B cell (primary cell): ENCODE measurements at regions not wholly inside any gene's neighbourhood (a gene's known extent, or its start where the extent isn't known, plus 50 kb on each side); places are given as distances from the start of the nearest gene placed in this dataset.

Source experiments
- ATAC-seq: fragments of 200-7000 bp; cut with Tn5 transposase; one replicate; pipeline ENCODE4 v1.10.0; 2021; ENCODE audit warnings: low read depth, mild to moderate bottlenecking, moderate number of reproducible peaks, moderate library complexity
- CTCF ChIA-PET: fragments of 350-600 bp; sonication (Branson Sonifier 250); formaldehyde crosslinking; loops from one replicate; lab custom pipeline; 2021; ENCODE audit warnings: antibody characterized with exemption, inconsistent platforms; lab: Charles Lee
- POLR2A ChIA-PET: fragments of 350-600 bp; sonication (Branson Sonifier 250); formaldehyde crosslinking; loops from one replicate; lab custom pipeline; 2021; ENCODE audit warnings: antibody characterized with exemption; lab: Charles Lee
- DNase-seq: peaks from one replicate; pipeline ENCODE4 v3.0.0; 2013
- H2AFZ ChIP-seq: 2 replicates; pipeline ENCODE4 v1.6.1; 2012; ENCODE audit warnings: mild to moderate bottlenecking, low read depth, low read length; ENCODE audit not compliant: insufficient read depth, poor library complexity, severe bottlenecking
- H3K27ac ChIP-seq, 2 donors: 1 replicate in 1 of 2; 2 replicates in 1 of 2; pipeline ENCODE4 v1.5.1; 2012 to 2013; ENCODE audit warnings: low read length in 2 of 2, mild to moderate bottlenecking in 2 of 2, moderate library complexity in 1 of 2
- H3K27me3 ChIP-seq, 4 experiments: fragments of 200-600 bp in 1 of 4; sonication (generic) in 1 of 4; replicated peaks in 1 of 4; 1 replicate in 2 of 4; 2 replicates in 2 of 4; pipeline versions ENCODE4 v1.6.1 to v1.7.0; 2013 to 2016; ENCODE audit warnings: low read length in 3 of 4, mild to moderate bottlenecking in 2 of 4, mixed read lengths in 1 of 4, moderate library complexity in 1 of 4; ENCODE audit not compliant: insufficient read depth in 4 of 4, control insufficient read depth in 3 of 4; ENCODE audit errors: control extremely low read depth in 1 of 4
- H3K36me3 ChIP-seq, 2 experiments: replicated peaks in 1 of 2; 1 replicate in 1 of 2; 2 replicates in 1 of 2; pipeline versions ENCODE4 v1.6.1 to v1.7.1; 2013; ENCODE audit warnings: low read length in 1 of 2; ENCODE audit not compliant: insufficient read depth in 2 of 2, control insufficient read depth in 1 of 2; ENCODE audit errors: control extremely low read depth in 1 of 2, extremely low read depth in 1 of 2
- H3K4me1 ChIP-seq, 2 donors: fragments of 200-600 bp in 1 of 2; sonication (generic) in 1 of 2; 1 replicate in 1 of 2; 2 replicates in 1 of 2; pipeline versions ENCODE4 v1.5.1 to v1.6.1; 2013 to 2017; ENCODE audit warnings: low read length in 2 of 2; ENCODE audit not compliant: control insufficient read depth in 2 of 2, insufficient read depth in 2 of 2
- H3K4me2 ChIP-seq: replicated peaks from 2 replicates; pipeline ENCODE3; 2012; ENCODE audit warnings: mild to moderate bottlenecking, low read depth, low read length; ENCODE audit not compliant: poor library complexity, severe bottlenecking
- H3K4me3 ChIP-seq, 5 experiments: fragments of 200-600 bp in 1 of 5; sonication (generic) in 1 of 5; 1 replicate in 3 of 5; 2 replicates in 2 of 5; pipeline versions ENCODE4 v1.5.1 to v1.7.0; 2011 to 2016; ENCODE audit warnings: low read length in 4 of 5, mild to moderate bottlenecking in 4 of 5, low read depth in 2 of 5, control low read depth in 1 of 5, moderate library complexity in 1 of 5; ENCODE audit not compliant: insufficient read depth in 1 of 5; ENCODE audit errors: control extremely low read depth in 1 of 5, extremely low read depth in 1 of 5
- H3K79me2 ChIP-seq: fragments of 200-600 bp; sonication (generic); one replicate; pipeline ENCODE4 v1.6.0; 2016; ENCODE audit warnings: low read length; ENCODE audit not compliant: control insufficient read depth, insufficient read depth
- H3K9ac ChIP-seq: fragments of 200-600 bp; sonication (generic); 2 replicates; pipeline ENCODE4 v1.6.1; 2017; ENCODE audit warnings: mild to moderate bottlenecking, low read length, moderate library complexity
- H3K9me3 ChIP-seq, 3 donors: one replicate each; pipeline versions ENCODE4 v1.6.1 to v1.7.1; 2013; ENCODE audit warnings: low read length in 2 of 3; ENCODE audit not compliant: control insufficient read depth in 2 of 3, insufficient read depth in 1 of 3; ENCODE audit errors: control extremely low read depth in 1 of 3
- H4K20me1 ChIP-seq: 2 replicates; pipeline ENCODE4 v1.6.0; 2012; ENCODE audit warnings: mild to moderate bottlenecking, low read length; ENCODE audit not compliant: insufficient read depth, control insufficient read depth, poor library complexity, severe bottlenecking
- H3K27ac Mint-ChIP-seq: one replicate; pipeline ENCODE4 v1.8.0; 2021; ENCODE audit warnings: mixed read lengths
- H3K27me3 Mint-ChIP-seq: one replicate; pipeline ENCODE4 v1.8.0; 2021; ENCODE audit warnings: mixed read lengths
- H3K4me1 Mint-ChIP-seq: one replicate; pipeline ENCODE4 v1.8.0; 2021; ENCODE audit warnings: mixed read lengths
- H3K4me3 Mint-ChIP-seq: one replicate; pipeline ENCODE4 v1.8.0; 2021; ENCODE audit warnings: mixed read lengths
- H3K9me3 Mint-ChIP-seq: one replicate; pipeline ENCODE4 v1.8.0; 2022; ENCODE audit warnings: mixed read lengths; ENCODE audit not compliant: insufficient read depth
- EZH2 ChIP-seq: IDR thresholded peaks from 2 replicates; pipeline ENCODE4 v1.6.1; 2012; ENCODE audit warnings: borderline replicate concordance, low read depth, mild to moderate bottlenecking, moderate library complexity, low read length; ENCODE audit not compliant: insufficient read depth, poor library complexity, severe bottlenecking
- WGBS: methylation state at CpG from one replicate; pipeline ENCODE4 v1.1.5; 2013; ENCODE audit warnings: missing lambda C conversion rate; ENCODE audit not compliant: insufficient coverage; 5-methylcytosine and 5-hydroxymethylcytosine counted together
- intact Hi-C: fragments of 100-400 bp; cut with micrococcal nuclease; formaldehyde crosslinking; loops from one replicate; pipeline ENCODE4 v1.10.0; 2022
- TF ChIP-seq, protein P1 (sequence below): fragments of 200-600 bp; IDR thresholded peaks from one replicate; pipeline ENCODE4 v1.8.0; 2022; ENCODE audit warnings: antibody characterized with exemption, mild to moderate bottlenecking

DNA sequence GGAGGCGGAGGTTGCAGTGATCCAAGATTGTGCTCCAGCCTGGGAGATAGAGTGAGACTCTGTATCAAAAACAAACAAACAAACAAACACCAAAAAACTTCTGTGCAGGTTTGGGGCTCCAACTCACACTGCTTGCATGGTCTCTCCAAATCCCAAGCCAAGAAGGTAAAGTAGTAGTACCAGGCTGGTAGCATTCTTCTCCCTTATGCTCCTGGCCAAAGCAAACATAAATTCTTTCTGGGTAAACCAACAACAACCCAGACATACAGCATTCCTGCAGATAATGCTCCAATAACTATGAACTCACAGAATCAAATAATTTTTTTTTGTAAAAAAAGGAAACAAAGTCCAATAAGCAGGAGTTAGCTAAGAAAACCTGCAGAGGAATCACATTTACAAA, 57.8 kb upstream of the KLHL31 start:
- ChIA-PET POLR2A (no interaction called here), CTCF (interaction anchor here (0.7 to 12.6 kb wide), 8 partner anchors 11 to 1456 kb away, joined by 3 to 270 read pairs (median 4); no protein-coding TSS in a partner anchor)
- no peaks in the 10 kb centered on the region for H3K9me3 Mint-ChIP-seq
- no peak overlapping the region for H3K4me3 ChIP-seq
- H3K9me3 ChIP-seq: no peaks in the 10 kb centered on the region
- WGBS: 100% methylated on average over 1 of the region's 1 CpG
- peaks cover 0 to 4% (median 0%) of the 10 kb centered on the region in 4 experiments for H3K27me3 ChIP-seq
- no peak overlapping the region for H3K27ac Mint-ChIP-seq
- no peak overlapping the region for H2AFZ ChIP-seq
- no peak overlapping the region for H3K27ac ChIP-seq
- peaks cover 13% of the 10 kb centered on the region for H3K27me3 Mint-ChIP-seq
- H3K4me1 Mint-ChIP-seq: peaks cover 6% of the 10 kb centered on the region
- H3K9ac ChIP-seq: no peak overlapping the region
- intact Hi-C loops: no loop called here
- DNase-seq: no peak
- TF ChIP-seq, protein P1, sequence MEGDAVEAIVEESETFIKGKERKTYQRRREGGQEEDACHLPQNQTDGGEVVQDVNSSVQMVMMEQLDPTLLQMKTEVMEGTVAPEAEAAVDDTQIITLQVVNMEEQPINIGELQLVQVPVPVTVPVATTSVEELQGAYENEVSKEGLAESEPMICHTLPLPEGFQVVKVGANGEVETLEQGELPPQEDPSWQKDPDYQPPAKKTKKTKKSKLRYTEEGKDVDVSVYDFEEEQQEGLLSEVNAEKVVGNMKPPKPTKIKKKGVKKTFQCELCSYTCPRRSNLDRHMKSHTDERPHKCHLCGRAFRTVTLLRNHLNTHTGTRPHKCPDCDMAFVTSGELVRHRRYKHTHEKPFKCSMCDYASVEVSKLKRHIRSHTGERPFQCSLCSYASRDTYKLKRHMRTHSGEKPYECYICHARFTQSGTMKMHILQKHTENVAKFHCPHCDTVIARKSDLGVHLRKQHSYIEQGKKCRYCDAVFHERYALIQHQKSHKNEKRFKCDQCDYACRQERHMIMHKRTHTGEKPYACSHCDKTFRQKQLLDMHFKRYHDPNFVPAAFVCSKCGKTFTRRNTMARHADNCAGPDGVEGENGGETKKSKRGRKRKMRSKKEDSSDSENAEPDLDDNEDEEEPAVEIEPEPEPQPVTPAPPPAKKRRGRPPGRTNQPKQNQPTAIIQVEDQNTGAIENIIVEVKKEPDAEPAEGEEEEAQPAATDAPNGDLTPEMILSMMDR: no peak
- H3K4me1 ChIP-seq: peaks cover 4 to 5% of the 10 kb centered on the region in 2 donors
- no peak overlapping the region for H3K4me2 ChIP-seq
- no peak overlapping the region for H3K4me3 Mint-ChIP-seq
- no peaks in the 10 kb centered on the region for H4K20me1 ChIP-seq
- ATAC-seq: no peak
- H3K79me2 ChIP-seq: no peaks in the 10 kb centered on the region
- no peaks in the 10 kb centered on the region for H3K36me3 ChIP-seq

DNA sequence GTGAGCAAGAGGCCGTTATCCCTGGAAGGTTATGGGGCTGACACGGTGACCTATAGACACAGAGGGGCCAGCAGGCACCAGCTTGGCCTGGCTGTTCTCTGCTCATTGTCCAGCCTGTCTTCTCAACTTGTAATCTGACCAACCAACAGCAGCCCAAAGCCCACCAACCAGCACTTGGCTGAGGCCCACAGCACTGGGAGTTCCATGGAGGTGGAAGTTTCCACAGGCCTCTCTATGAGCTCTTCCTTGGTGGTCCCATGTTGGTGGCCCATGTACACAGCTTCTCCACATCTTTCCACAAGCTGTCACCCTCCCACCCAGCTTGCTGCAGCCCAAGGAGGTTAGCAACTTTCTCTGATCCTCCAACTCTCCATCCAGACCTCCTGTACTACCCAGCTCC, 56.2 kb upstream of the KLHL31 start:
- Histone ChIP-seq H3K9me3 (no peaks in the 10 kb centered on the region), H3K27ac (no peak overlapping the region), H3K4me3 (no peak overlapping the region), H3K4me2 (no peak overlapping the region), H4K20me1 (no peaks in the 10 kb centered on the region), H3K79me2 (no peaks in the 10 kb centered on the region), H3K9ac (no peak overlapping the region), H3K4me1 (peaks cover 3 to 4% of the 10 kb centered on the region in 2 donors), H2AFZ (no peak overlapping the region), H3K36me3 (no peaks in the 10 kb centered on the region), H3K27me3 (peaks cover 0 to 4% (median 2%) of the 10 kb centered on the region in 4 experiments)
- Mint-ChIP-seq H3K27ac (no peak overlapping the region), H3K4me1 (peaks cover 6% of the 10 kb centered on the region), H3K4me3 (no peak overlapping the region), H3K9me3 (no peaks in the 10 kb centered on the region), H3K27me3 (peaks cover 24% of the 10 kb centered on the region)
- DNase-seq: no peak
- WGBS: no CpG with 5 or more reads among the region's 2 CpGs
- ATAC-seq: no peak
- TF ChIP-seq EZH2: no peak
- TF ChIP-seq, protein P1: no peak
- intact Hi-C loops: no loop called here
- POLR2A ChIA-PET: no interaction called here
- CTCF ChIA-PET: interaction anchor here (0.8 to 12.6 kb wide), 5 partner anchors 9 to 237 kb away, joined by 3 to 270 read pairs (median 6); no protein-coding TSS in a partner anchor
